IMR-90 (cell line): ENCODE measurements at regions not wholly inside any gene's neighbourhood (a gene's known extent, or its start where the extent isn't known, plus 50 kb on each side); places are given as distances from the start of the nearest gene placed in this dataset.
A peak's percentile ranks its signal among the peaks of the same experiment; 100 is the strongest.

Source experiments
- ATAC-seq: fragments of 200-7000 bp; cut with Tn5 transposase; 2 replicates; pipeline ENCODE4 v1.9.1; 2020; ENCODE audit warnings: low read depth, mild to moderate bottlenecking, moderate library complexity
- BruUV-seq: library from RNA; stranded (reverse); fragments of 400-500 nt; replicated peaks from 2 replicates; lab custom pipeline; 2021; lab: Mats Ljungman, UMichigan
- CTCF ChIA-PET: fragments of 300-600 bp; formaldehyde crosslinking; extraction: SDS; loops from one replicate; lab custom pipeline; 2021; ENCODE audit warnings: antibody characterized with exemption; lab: Yijun Ruan, JAX
- POLR2A ChIA-PET: fragments of 300-600 bp; sonication (Branson Sonifier 250); formaldehyde crosslinking; loops from one replicate; lab custom pipeline; 2022; ENCODE audit warnings: antibody characterized with exemption; ENCODE audit not compliant: unreplicated experiment; lab: Charles Lee
- DNase-seq: peaks from one replicate; pipeline ENCODE4 v3.0.0; 2013
- H2AFZ ChIP-seq: replicated peaks from 2 replicates; pipeline ENCODE3; 2013; ENCODE audit warnings: low read length, mild to moderate bottlenecking; ENCODE audit not compliant: poor library complexity
- H2AK5ac ChIP-seq: 2 replicates; pipeline ENCODE4 v1.6.1; 2013; ENCODE audit warnings: low read depth, low read length, inconsistent platforms
- H2AK9ac ChIP-seq: replicated peaks from 2 replicates; pipeline ENCODE3; 2013; ENCODE audit warnings: mild to moderate bottlenecking, low read depth, low read length, moderate library complexity; ENCODE audit not compliant: poor library complexity
- H2BK120ac ChIP-seq: 2 replicates; pipeline ENCODE4 v1.6.1; 2013; ENCODE audit warnings: low read depth, low read length, inconsistent platforms
- H2BK15ac ChIP-seq: 3 replicates; pipeline ENCODE4 v1.6.1; 2013; ENCODE audit warnings: low read depth, low read length, inconsistent platforms
- H2BK20ac ChIP-seq: 2 replicates; pipeline ENCODE4 v1.6.1; 2013; ENCODE audit warnings: low read depth, mild to moderate bottlenecking, inconsistent platforms, low read length, moderate library complexity
- H2BK5ac ChIP-seq: 2 replicates; pipeline ENCODE4 v1.6.1; 2013; ENCODE audit warnings: mild to moderate bottlenecking, low read depth, low read length, inconsistent platforms; ENCODE audit not compliant: poor library complexity, severe bottlenecking
- H3K14ac ChIP-seq: replicated peaks from 2 replicates; pipeline ENCODE4 v1.6.1; 2013; ENCODE audit warnings: low read depth, low read length, inconsistent platforms
- H3K18ac ChIP-seq: 2 replicates; pipeline ENCODE4 v1.6.1; 2013; ENCODE audit warnings: low read depth, low read length, control low read depth
- H3K23ac ChIP-seq: 2 replicates; pipeline ENCODE4 v1.6.1; 2013; ENCODE audit warnings: low read depth, low read length, inconsistent platforms
- H3K27ac ChIP-seq: 2 replicates; pipeline ENCODE4 v1.5.1; 2013; ENCODE audit warnings: mild to moderate bottlenecking, control low read depth, low read length; ENCODE audit not compliant: insufficient read depth
- H3K27me3 ChIP-seq: 2 replicates; pipeline ENCODE4 v1.6.1; 2013; ENCODE audit warnings: low read length; ENCODE audit not compliant: control insufficient read depth, insufficient read depth
- H3K36me3 ChIP-seq: 2 replicates; pipeline ENCODE4 v1.6.1; 2013; ENCODE audit warnings: low read length, mixed read lengths; ENCODE audit not compliant: control insufficient read depth, insufficient read depth
- H3K4ac ChIP-seq: 2 replicates; pipeline ENCODE4 v1.6.1; 2013; ENCODE audit warnings: low read depth, low read length, inconsistent platforms
- H3K4me1 ChIP-seq: 2 replicates; pipeline ENCODE4 v1.6.1; 2013; ENCODE audit warnings: low read length, mixed read lengths; ENCODE audit not compliant: control insufficient read depth, insufficient read depth
- H3K4me2 ChIP-seq: 2 replicates; pipeline ENCODE4 v1.6.1; 2013; ENCODE audit warnings: low read depth, mild to moderate bottlenecking, control low read depth, low read length, moderate library complexity
- H3K4me3 ChIP-seq: 2 replicates; pipeline ENCODE4 v1.5.1; 2013; ENCODE audit warnings: low read depth, mild to moderate bottlenecking, control low read depth, low read length, moderate library complexity; ENCODE audit not compliant: insufficient read depth
- H3K56ac ChIP-seq: 2 replicates; pipeline ENCODE4 v1.6.1; 2013; ENCODE audit warnings: low read length, inconsistent platforms; ENCODE audit not compliant: insufficient read depth; ENCODE audit errors: extremely low read depth
- H3K79me1 ChIP-seq, 2 experiments: 2 replicates each; pipeline ENCODE4 v1.6.1; 2013; ENCODE audit warnings: low read length in 2 of 2, inconsistent platforms in 1 of 2, low read depth in 1 of 2
- H3K9ac ChIP-seq: 2 replicates; pipeline ENCODE4 v1.6.1; 2013; ENCODE audit warnings: low read depth, low read length, control low read depth
- H3K9me1 ChIP-seq: 2 replicates; pipeline ENCODE4 v1.6.1; 2013; ENCODE audit warnings: low read length, inconsistent platforms; ENCODE audit not compliant: insufficient read depth
- H3K9me3 ChIP-seq: 2 replicates; pipeline ENCODE4 v1.6.1; 2013; ENCODE audit warnings: low read length; ENCODE audit not compliant: control insufficient read depth, insufficient read depth
- H4K20me1 ChIP-seq: 2 replicates; pipeline ENCODE4 v1.6.1; 2013; ENCODE audit warnings: low read length, inconsistent platforms; ENCODE audit not compliant: insufficient read depth
- H4K5ac ChIP-seq: 2 replicates; pipeline ENCODE4 v1.6.1; 2013; ENCODE audit warnings: mild to moderate bottlenecking, low read depth, low read length, control low read depth
- H4K8ac ChIP-seq, 2 experiments: 2 replicates each; pipeline ENCODE4 v1.6.1; 2013; ENCODE audit warnings: low read depth in 2 of 2, low read length in 2 of 2, control low read depth in 1 of 2, inconsistent platforms in 1 of 2
- H4K91ac ChIP-seq: 2 replicates; pipeline ENCODE4 v1.6.1; 2013; ENCODE audit warnings: low read depth, low read length, inconsistent platforms; ENCODE audit not compliant: insufficient read depth
- CEBPB ChIP-seq: IDR thresholded peaks from 2 replicates; pipeline ENCODE4 v1.6.1; 2012; ENCODE audit warnings: low read depth, low read length, improper control_type of control experiment
- CHD1 ChIP-seq: IDR thresholded peaks from 2 replicates; pipeline ENCODE4 v1.6.1; 2012; ENCODE audit warnings: low read depth, low read length, improper control_type of control experiment
- MXI1 ChIP-seq: IDR thresholded peaks from 2 replicates; pipeline ENCODE4 v1.6.1; 2012; ENCODE audit warnings: low read depth, mild to moderate bottlenecking, low read length, moderate library complexity, borderline replicate concordance
- NFE2L2 ChIP-seq: fragments of 150-350 bp; IDR thresholded peaks from 2 replicates; pipeline ENCODE4 v1.6.1; 2016; ENCODE audit warnings: low read depth, mild to moderate bottlenecking, low read length
- RCOR1 ChIP-seq: IDR thresholded peaks from 2 replicates; pipeline ENCODE4 v1.6.1; 2012; ENCODE audit warnings: mild to moderate bottlenecking, low read length, improper control_type of control experiment; ENCODE audit not compliant: insufficient replicate concordance
- WGBS, 2 experiments: methylation state at CpG; one replicate each; pipeline versions ENCODE4 v1.1.5 to v1.1.7; 2013; ENCODE audit warnings: missing lambda C conversion rate in 2 of 2; ENCODE audit not compliant: insufficient read length in 1 of 2; ENCODE audit errors: extremely low coverage in 2 of 2; 5-methylcytosine and 5-hydroxymethylcytosine counted together
- dilution Hi-C: fragments of 300-500 bp; cut with HindIII; formaldehyde crosslinking; loops from one replicate; pipeline ENCODE4 v1.14.3; 2018; ENCODE audit warnings: low sequenced_read_pairs; ENCODE audit not compliant: unreplicated experiment
- in situ Hi-C: fragments of 300-500 bp; cut with MboI; formaldehyde crosslinking; loops from 3 replicates; pipeline ENCODE4 v1.14.3; 2019; ENCODE audit warnings: low sequenced_read_pairs, inconsistent platforms, mixed read lengths
- intact Hi-C: fragments of 100-400 bp; cut with micrococcal nuclease; formaldehyde crosslinking; loops from 2 replicates; pipeline ENCODE4 v1.10.0; 2022

GRCh38 chr2:71787108-71787415 lies 333.7 kb downstream of the DYSF start:
- TF ChIP-seq CHD1 (no peak), CEBPB (no peak), NFE2L2 (no peak), RCOR1 (no peak), MXI1 (no peak)
- no peak overlapping the region for H3K18ac ChIP-seq
- in situ Hi-C loops = loop anchor here (25.0 kb wide), 1 partner anchor 950 kb away; no protein-coding TSS in a partner anchor
- H3K4ac ChIP-seq = no peak overlapping the region
- ATAC-seq (no peak), DNase-seq (no peak)
- H2AK9ac ChIP-seq = no peak overlapping the region
- H3K9me1 ChIP-seq = peaks cover 12% of the 10 kb centered on the region; the same call in 1 of the 2 replicates
- H2BK20ac ChIP-seq = no peak overlapping the region
- CTCF ChIA-PET = interaction anchor here (1.0 kb wide), 1 partner anchor 177 kb away, joined by 3 read pairs; no protein-coding TSS in a partner anchor
- WGBS, 2 experiments = 100% methylated on average over 2 of the region's 4 CpGs; no CpG with 5 or more reads in 1 of the 2 experiments
- no peak overlapping the region for H3K56ac ChIP-seq
- H3K9me3 ChIP-seq = no peaks in the 10 kb centered on the region
- no peaks in the 10 kb centered on the region for H3K36me3 ChIP-seq
- H4K5ac ChIP-seq = no peak overlapping the region
- no peak overlapping the region for H3K4me3 ChIP-seq
- no peak overlapping the region for H3K23ac ChIP-seq
- intact Hi-C loops = no loop called here
- no TSS peak for BruUV-seq
- no peak overlapping the region for H4K8ac ChIP-seq
- H3K27ac ChIP-seq = no peak overlapping the region
- no peaks in the 10 kb centered on the region; the same call in 1 of the 2 replicates for H4K20me1 ChIP-seq
- no peaks in the 10 kb centered on the region for H3K79me1 ChIP-seq
- no peak overlapping the region for H3K4me2 ChIP-seq
- H3K4me1 ChIP-seq = peaks cover 13% of the 10 kb centered on the region
- no peak overlapping the region for H2BK15ac ChIP-seq
- H3K27me3 ChIP-seq = no peaks in the 10 kb centered on the region; the same call in 1 of the 2 replicates
- dilution Hi-C loops = no loop called here
- no peak overlapping the region for H3K9ac ChIP-seq
- POLR2A ChIA-PET = no interaction called here
- no peak overlapping the region for H3K14ac ChIP-seq
- H2BK120ac ChIP-seq = no peak overlapping the region
- peak overlapping the region; percentile 39 for H2AFZ ChIP-seq
- no peak overlapping the region for H2AK5ac ChIP-seq
- no peak overlapping the region for H4K91ac ChIP-seq
- no peak overlapping the region for H2BK5ac ChIP-seq
